Uterus (tissue), 3 donors: ENCODE measurements at regions not wholly inside any gene's neighbourhood (a gene's known extent, or its start where the extent isn't known, plus 50 kb on each side); places are given as distances from the start of the nearest gene placed in this dataset.

Experiments
- DNase-seq, 2 donors: peaks; one replicate each; pipeline ENCODE4 v3.0.0-alpha.2; 2019 to 2020
- H3K27ac ChIP-seq, 2 donors: fragments of 200-600 bp; sonication (generic); 1 replicate in 1 of 2; 2 replicates in 1 of 2; pipeline ENCODE4 v1.5.1; 2016 to 2018
- H3K27me3 ChIP-seq, 2 donors: fragments of 200-600 bp; sonication (generic); one replicate each; pipeline ENCODE4 v1.5.1; 2018 to 2019; ENCODE audit warnings: control low read depth in 1 of 2
- H3K36me3 ChIP-seq, 2 donors: fragments of 200-600 bp; sonication (generic); one replicate each; pipeline ENCODE4 v1.5.1; 2019; ENCODE audit warnings: control low read depth in 1 of 2
- H3K4me1 ChIP-seq, 2 donors: fragments of 200-600 bp; sonication (generic); one replicate each; pipeline ENCODE4 v1.5.1; 2018 to 2019; ENCODE audit warnings: control low read depth in 1 of 2
- H3K4me3 ChIP-seq, 2 donors: fragments of 200-600 bp; sonication (generic); 1 replicate in 1 of 2; 2 replicates in 1 of 2; pipeline ENCODE4 v1.5.1; 2018 to 2019; ENCODE audit warnings: mild to moderate bottlenecking in 1 of 2
- H3K9me3 ChIP-seq, 2 donors: fragments of 200-600 bp; sonication (generic); one replicate each; pipeline ENCODE4 v1.5.1; 2019; ENCODE audit warnings: control low read depth in 1 of 2
- CTCF ChIP-seq, 4 experiments: fragments of 200-600 bp in 2 of 4; fragments of 450-650 bp in 2 of 4; sonication (generic) in 2 of 4; IDR thresholded peaks; one replicate each; pipeline ENCODE4 v1.5.1; 2016 to 2019; ENCODE audit warnings: antibody characterized with exemption in 4 of 4, mild to moderate bottlenecking in 2 of 4, moderate library complexity in 1 of 4
- POLR2A ChIP-seq, 2 donors: fragments of 450-650 bp; IDR thresholded peaks; one replicate each; pipeline ENCODE4 v1.6.1; 2016; ENCODE audit warnings: antibody characterized with exemption in 2 of 2, mild to moderate bottlenecking in 1 of 2, moderate library complexity in 1 of 2
- intact Hi-C: fragments of 100-400 bp; cut with DNase I; formaldehyde crosslinking; loops from one replicate; pipeline ENCODE4 v1.15.1; 2023; ENCODE audit warnings: low total_unique reads
- donor health status: DM: yes; HTN: yes; CAD: no.

DNA sequence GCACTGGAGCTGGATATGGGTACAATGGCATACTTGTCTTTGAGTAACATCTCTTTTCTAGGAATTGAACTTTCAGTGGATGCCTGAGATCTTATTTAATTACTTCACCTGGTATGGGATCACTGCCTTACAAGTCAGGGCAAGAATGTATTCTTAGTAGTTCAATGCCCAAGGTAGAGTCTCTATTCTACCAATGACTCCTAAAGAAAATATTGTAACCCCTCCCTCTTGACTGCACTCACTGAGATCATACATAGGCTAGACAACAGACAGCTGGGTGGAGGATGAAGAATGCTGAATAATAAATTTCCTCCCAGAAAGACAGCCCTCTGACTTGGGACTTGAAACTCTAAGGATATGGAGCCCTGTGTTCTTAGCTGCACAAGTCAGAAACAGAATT lies 1216.3 kb upstream of the ACO1 start:
- no peaks in the 10 kb centered on the region for H3K36me3 ChIP-seq
- TF ChIP-seq POLR2A (IDR thresholded peaks at IDR 0.05): no peak
- TF ChIP-seq CTCF (IDR thresholded peaks at IDR 0.05): no peak
- no peak overlapping the region for H3K27ac ChIP-seq
- no peaks in the 10 kb centered on the region for H3K27me3 ChIP-seq
- DNase-seq: no peak
- no peaks in the 10 kb centered on the region for H3K4me1 ChIP-seq
- no peaks in the 10 kb centered on the region for H3K9me3 ChIP-seq
- H3K4me3 ChIP-seq: no peak overlapping the region
- intact Hi-C loops: no loop called here

GRCh38 chr9:31174681-31175080 lies 1209.8 kb upstream of the ACO1 start:
- intact Hi-C loops: no loop called here
- no peak for TF ChIP-seq POLR2A (IDR thresholded peaks at IDR 0.05)
- no peak for TF ChIP-seq CTCF (IDR thresholded peaks at IDR 0.05)

DNA sequence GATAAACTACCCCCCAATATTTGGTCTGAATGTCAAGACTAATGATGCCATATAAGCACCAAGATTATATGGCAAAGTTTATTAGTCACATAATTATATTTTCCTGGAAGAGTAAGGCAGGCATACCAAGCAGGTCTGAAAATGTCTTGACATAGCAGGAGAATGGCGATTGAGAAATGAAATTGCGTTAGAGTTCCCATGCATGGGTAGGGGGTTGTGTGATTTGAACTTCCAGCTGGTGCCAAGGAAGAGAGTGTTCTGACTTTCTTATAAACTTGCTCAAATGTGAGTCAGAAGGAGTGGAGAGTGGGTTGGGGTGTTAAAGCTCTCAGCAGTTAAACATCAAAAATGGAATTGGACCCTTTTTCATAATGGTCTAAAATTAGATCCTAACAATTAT lies 1200.6 kb upstream of the ACO1 start:
- intact Hi-C loops: no loop called here
- no peak for DNase-seq
- no peaks in the 10 kb centered on the region for H3K36me3 ChIP-seq
- no peak for TF ChIP-seq POLR2A (IDR thresholded peaks at IDR 0.05)
- TF ChIP-seq CTCF (IDR thresholded peaks at IDR 0.05): no peak
- no peaks in the 10 kb centered on the region for H3K4me1 ChIP-seq
- H3K9me3 ChIP-seq: no peaks in the 10 kb centered on the region
- no peaks in the 10 kb centered on the region for H3K27me3 ChIP-seq
- no peak overlapping the region for H3K27ac ChIP-seq
- no peak overlapping the region for H3K4me3 ChIP-seq

More at GRCh38 chr9:31174681-31175080, 1209.8 kb upstream of the ACO1 start:
- DNase-seq: no peak
- no peak overlapping the region for H3K4me3 ChIP-seq
- H3K36me3 ChIP-seq: no peaks in the 10 kb centered on the region
- H3K27ac ChIP-seq: no peak overlapping the region
- no peaks in the 10 kb centered on the region for H3K4me1 ChIP-seq
- no peaks in the 10 kb centered on the region for H3K27me3 ChIP-seq
- no peaks in the 10 kb centered on the region for H3K9me3 ChIP-seq

- DNase-seq: no peak
- H3K4me1 ChIP-seq: no peaks in the 10 kb centered on the region
Observed at GRCh38 chr9:31185831-31186230, 1198.6 kb upstream of the ACO1 start.

DNA sequence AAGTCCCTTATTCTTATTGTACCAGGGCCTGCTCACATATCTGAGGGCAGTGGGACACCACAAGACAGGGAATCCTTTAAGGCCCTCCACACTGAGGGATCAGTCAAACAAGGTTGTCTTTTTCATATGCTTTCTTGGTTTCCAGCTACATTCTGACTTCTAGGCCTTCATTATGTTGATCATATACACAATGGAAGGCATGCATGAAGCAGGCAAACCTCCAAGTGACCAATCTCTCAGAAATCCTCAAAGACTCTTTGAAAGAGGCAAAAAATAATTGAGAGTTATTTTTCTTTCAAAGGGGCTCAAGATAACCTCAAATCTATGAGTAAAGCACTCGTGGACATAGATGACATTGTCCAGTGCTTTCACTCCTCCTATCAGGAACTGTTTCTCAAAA lies 1195.9 kb upstream of the ACO1 start:
- Histone ChIP-seq H3K36me3 (no peaks in the 10 kb centered on the region), H3K27me3 (no peaks in the 10 kb centered on the region), H3K27ac (no peak overlapping the region), H3K9me3 (no peaks in the 10 kb centered on the region), H3K4me1 (no peaks in the 10 kb centered on the region), H3K4me3 (no peak overlapping the region)
- no peak for DNase-seq
- intact Hi-C loops: no loop called here
- TF ChIP-seq POLR2A (IDR thresholded peaks at IDR 0.05): no peak
- TF ChIP-seq CTCF (IDR thresholded peaks at IDR 0.05): no peak

More at GRCh38 chr9:31185831-31186230, 1198.6 kb upstream of the ACO1 start:
- no peak overlapping the region for H3K27ac ChIP-seq
- H3K9me3 ChIP-seq: no peaks in the 10 kb centered on the region
- H3K4me3 ChIP-seq: no peak overlapping the region
- H3K36me3 ChIP-seq: no peaks in the 10 kb centered on the region
- intact Hi-C loops: no loop called here
- TF ChIP-seq CTCF (IDR thresholded peaks at IDR 0.05): no peak
- TF ChIP-seq POLR2A (IDR thresholded peaks at IDR 0.05): no peak
- H3K27me3 ChIP-seq: no peaks in the 10 kb centered on the region
